SHP77 treated with DMSO at 0.1 percent for 48 hours (cell line): ENCODE measurements at regions not wholly inside any gene's neighbourhood (a gene's known extent, or its start where the extent isn't known, plus 50 kb on each side); places are given as distances from the start of the nearest gene placed in this dataset.

Source experiments
- DNase-seq: peaks from one replicate; lab custom pipeline; 2025; lab: John Stamatoyannopoulos, UW

DNA sequence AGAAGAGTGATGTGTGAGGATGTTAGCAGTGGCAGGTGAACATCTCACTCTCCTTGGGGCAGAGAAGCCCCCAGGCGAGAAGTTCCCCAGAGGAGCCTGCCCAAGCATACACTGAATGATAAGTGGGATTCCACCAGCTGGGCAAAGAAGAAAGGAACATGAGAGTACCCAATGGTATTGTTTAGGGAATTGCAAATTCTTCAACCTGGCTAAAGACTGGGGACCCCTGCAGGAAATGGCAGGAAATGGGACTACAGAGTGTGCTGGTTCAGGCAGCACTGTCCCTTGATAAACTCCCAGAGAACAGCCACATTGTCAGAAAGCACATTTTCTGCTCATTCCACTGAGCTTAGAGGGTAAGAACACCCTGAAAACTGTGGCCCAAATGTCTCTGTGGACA lies 121.3 kb downstream of the RPS29 start:
- DNase-seq = no peak

- DNase-seq = no peak
Observed at GRCh38 chr14:49463146-49463545, 123.0 kb downstream of the RPS29 start.

DNA sequence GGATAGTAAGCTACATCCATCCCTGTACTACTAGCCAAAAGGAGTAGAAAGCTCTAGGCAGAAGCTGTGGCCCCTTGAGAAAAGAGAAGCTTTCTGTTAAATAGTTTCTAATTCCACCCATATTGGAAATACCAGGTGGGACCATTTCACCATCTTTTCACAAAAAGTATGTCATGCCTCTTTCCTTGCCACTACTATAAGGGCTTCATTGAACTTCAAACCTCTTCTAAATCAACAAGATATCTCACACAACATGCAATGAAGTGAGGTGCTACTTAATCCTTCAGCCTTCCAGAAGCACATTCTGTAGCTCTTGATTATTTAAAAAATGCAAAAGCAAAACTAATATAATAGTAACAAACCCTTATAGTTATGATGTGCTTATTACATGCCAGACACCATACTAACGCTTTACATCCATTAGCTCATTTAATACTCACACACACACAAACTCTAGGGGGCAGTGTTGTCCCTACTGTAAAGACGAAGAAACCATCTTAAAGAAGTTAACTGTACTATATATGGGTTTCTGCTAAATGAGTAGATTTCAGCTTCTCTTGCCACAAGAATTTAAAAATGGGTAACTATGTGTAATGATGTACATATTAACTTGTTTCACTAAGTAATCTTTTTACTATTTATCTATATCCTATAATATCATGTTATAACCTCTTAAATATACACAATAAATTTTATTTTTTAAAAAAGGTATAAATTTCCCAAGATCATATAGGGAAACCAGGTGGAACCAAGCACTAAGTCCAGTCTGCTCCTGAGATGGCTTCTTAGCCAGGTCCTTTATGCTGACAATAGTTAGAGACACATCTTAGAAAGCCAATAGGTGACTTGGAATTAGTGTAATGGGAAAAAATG lies 124.4 kb downstream of the RPS29 start:
- DNase-seq = peak; percentile 49

- no peak for DNase-seq
Observed at GRCh38 chr14:49460662-49461061, 125.5 kb downstream of the RPS29 start.

GRCh38 chr14:49456589-49456988 lies 129.6 kb downstream of the RPS29 start:
- DNase-seq = no peak

DNA sequence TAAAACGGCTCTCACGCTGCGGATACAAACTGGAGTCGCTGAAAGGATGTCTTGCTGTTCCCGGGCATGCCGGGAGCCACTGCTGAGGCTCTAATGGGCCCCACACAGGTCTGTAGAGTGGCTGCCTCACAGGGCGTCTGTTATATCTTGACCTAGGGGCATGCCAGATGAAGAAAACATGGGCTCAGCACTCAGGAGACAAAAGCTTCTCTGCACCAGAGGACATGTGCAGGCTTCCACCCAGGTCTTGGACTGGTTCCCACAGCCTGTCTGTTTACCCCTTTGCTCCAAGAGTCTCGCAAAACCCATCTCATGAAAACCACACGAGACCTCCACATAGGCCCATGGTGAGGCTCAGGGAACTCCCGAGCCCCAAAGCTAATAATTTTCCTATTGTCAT lies 134.2 kb downstream of the RPS29 start:
- no peak for DNase-seq

GRCh38 chr14:49449749-49450148 lies 136.4 kb downstream of the RPS29 start:
- no peak for DNase-seq

DNA sequence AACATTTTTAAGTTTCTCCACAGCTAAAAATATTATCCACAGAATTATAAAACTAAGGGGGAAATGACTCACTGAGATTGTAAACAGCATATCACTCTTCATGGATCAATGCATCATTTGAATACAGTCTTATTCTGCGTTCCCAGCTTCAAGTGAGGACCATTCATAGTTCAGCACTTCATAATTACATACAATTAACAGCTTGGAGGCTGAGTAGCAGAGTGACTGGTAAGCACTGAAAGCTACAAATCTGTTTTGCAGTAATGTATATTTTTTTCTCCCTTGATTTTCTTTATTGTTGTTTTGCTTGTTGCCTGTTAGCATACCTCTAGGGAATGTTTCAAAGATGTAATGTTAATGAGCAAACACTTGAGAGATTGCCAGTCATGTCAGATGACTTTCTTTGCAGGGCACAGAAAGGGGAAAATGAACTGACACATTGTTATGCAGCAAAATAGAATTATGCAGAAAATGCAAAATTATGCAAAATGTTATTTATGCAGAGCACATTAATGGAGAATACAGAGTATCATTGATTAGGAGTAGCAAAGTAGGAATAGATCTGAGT lies 138.6 kb downstream of the RPS29 start:
- DNase-seq = no peak

- DNase-seq = no peak
Observed at GRCh38 chr14:49446801-49447200, 139.4 kb downstream of the RPS29 start.

GRCh38 chr14:49438256-49438770 lies 147.9 kb downstream of the RPS29 start:
- DNase-seq = no peak

GRCh38 chr14:49428076-49428475 lies 158.1 kb downstream of the RPS29 start:
- no peak for DNase-seq

GRCh38 chr14:49427117-49427516 lies 159.1 kb downstream of the RPS29 start:
- no peak for DNase-seq

DNA sequence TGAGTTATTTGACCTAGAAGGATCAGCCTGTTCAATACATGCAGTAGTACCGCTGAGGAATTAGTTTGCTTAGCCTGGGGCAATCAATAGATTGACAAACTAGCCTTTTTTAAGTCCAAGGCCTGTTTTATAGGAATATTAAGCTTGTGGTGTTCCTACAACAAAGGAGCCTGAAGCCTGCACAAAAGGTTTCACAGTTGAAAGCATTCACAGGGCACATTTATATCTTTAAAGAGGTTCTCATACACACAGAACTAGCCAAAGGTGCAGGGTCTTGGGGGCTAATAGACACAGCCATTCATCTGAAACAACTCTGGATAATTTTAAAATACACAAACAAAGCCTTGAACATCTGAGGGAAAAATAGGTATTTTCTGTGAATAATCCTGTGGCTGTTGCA lies 160.3 kb downstream of the RPS29 start:
- DNase-seq = no peak

DNA sequence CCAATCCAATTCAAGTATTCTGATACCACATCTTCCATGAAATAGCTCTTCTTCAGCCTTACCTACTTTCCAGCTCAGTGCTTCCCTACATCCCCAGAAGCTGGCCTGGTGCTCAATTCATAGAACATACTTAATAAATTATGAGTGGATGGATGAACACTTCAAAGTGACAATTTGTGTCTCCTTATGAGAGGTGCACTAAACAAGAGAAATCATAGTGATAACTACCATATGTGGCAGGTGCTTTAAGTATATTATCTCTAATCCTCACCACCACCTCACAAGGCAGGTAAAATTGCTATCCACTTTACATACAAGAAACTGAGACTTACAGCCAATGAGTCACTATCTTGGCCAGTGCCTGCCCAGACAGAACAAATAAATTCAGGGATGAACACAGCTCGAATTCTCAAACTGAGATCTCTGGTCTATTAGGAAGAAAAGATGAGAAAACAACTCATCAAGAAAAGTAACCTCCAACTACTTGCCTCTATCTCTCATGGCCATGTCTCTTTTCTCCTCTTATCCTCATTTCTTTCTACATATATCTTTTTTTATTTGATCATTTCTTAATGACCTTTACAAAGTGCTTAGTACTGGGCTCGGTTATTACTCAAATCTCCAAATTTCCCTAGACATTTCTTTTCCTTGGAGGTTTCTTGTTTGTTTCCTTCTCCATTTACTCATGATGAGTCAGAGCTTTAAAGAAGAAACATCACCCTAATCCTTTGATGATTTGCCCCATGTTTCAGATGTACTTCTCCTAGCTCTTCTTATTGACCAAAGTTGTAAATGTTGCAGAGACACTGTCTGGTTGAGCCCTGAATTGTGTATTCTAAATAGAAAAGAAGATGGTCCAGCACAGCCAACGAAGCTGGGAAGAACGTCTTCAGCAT lies 161.5 kb downstream of the RPS29 start:
- DNase-seq = no peak

DNA sequence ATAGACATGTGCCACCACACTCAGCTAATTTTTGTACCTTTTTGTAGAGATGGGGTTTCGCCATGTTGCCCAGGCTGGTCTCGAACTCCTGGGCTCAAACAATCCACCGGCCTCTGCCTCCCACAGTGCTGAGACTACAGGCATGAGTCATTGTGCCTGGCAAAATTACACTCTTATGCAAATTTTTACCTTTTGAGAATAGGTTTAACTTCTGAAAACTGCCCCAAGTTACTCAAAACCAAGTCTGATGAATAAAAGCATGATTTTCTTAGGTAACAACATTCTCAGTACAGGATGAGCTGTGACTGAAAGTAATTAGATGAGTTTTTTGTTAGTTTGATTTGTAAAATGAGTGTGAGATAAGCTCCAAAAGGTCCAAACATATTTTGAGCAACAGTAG lies 166.0 kb downstream of the RPS29 start:
- DNase-seq = no peak

- no peak for DNase-seq
Observed at GRCh38 chr14:49418789-49419188, 167.4 kb downstream of the RPS29 start.

DNA sequence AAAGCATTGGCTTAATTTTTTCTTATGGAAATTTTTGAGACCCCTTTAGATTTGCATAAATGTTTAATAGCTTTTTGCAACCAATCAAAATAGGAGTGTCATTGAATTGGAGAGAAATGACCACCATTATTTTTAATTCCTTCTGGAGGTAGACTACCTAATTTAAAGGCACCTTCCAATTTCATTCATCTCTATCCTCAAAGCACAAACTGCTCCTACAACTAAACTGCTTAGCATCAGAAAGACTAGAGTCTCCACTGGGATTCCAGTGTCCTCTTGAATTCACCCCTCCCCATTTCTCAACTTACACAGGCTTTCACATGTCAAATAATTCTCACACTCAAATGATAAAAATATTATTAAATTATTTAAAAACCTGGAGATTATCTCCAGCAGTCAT lies 168.4 kb downstream of the RPS29 start:
- no peak for DNase-seq

- no peak for DNase-seq
Observed at GRCh38 chr14:49408187-49408933, 177.8 kb downstream of the RPS29 start.

- DNase-seq = no peak
Observed at GRCh38 chr14:49405291-49405690, 180.9 kb downstream of the RPS29 start.

DNA sequence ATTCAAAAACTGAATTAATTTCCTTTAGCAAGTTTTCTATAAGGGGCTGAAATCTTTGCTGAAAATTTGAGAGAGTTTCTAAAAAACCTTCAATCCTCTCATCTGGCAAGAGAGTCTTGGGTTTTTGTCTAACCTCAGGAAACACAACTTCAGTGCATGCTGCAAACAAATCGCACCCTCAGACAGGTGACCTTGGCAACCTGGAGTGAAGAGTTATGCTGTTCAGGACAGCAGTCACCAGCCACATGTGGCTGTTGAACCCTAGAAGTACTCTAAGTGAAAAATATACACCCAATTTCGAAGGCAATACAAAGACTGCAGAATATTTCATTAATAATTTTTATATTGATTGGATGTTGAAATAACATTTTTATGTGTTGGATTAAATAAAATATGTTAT lies 184.8 kb downstream of the RPS29 start:
- no peak for DNase-seq

DNA sequence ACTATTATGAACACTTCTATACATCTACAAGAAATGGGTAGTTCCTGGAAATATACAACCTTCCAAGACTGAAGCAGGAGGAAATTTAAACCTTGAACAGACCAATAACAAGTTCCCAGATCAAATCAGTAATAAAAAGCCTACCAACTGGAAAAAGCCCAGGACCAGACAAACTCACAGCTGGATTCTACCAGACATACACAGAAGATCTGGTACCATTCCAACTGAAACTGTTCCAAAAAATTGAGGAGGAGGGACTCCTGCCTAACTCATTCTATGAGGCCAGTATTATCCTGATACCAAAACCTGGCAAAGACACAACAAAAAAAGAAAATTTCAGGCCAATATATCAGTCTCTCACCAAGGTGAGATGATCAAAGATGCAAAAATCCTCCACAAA lies 189.4 kb downstream of the RPS29 start:
- no peak for DNase-seq

DNA sequence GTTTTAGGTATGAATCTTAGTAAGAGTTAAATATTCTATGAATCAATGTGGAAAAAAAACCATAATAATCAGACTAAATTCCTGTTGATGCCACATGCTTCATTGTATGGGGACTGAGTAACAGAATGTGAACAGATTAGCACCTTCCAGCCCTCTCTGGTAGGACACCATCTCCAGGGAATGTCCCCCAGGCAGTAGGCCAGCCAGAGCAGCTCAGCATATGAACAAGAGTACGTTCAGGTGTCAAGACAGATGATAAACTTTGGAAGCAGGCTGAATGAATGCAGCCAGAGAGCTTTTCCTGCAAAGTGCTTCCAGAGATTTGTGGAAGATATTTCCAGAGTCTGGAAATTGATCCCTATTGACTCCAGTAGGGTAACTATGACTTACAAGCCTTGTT lies 204.4 kb downstream of the RPS29 start:
- DNase-seq = no peak
